HG03025 (cell line): ENCODE measurements at regions not wholly inside any gene's neighbourhood (a gene's known extent, or its start where the extent isn't known, plus 50 kb on each side); places are given as distances from the start of the nearest gene placed in this dataset.

Experiments
- ATAC-seq: cut with Tn5 transposase; IDR thresholded peaks from one replicate; pipeline ENCODE4 v1.9.1; 2021; ENCODE audit warnings: mild to moderate bottlenecking, moderate library complexity; ENCODE audit not compliant: unreplicated experiment, low FRiP score

- no peak for ATAC-seq
Observed at GRCh38 chr6:131382631-131383030, 190.4 kb upstream of the ARG1 start.

GRCh38 chr6:131383421-131384411 is 189.3 kb upstream of the ARG1 start:
- ATAC-seq, result no peak

- no peak for ATAC-seq
Observed at GRCh38 chr6:131387562-131388447, 185.2 kb upstream of the ARG1 start.

- no peak for ATAC-seq
Observed at GRCh38 chr6:131390322-131390721, 182.7 kb upstream of the ARG1 start.

GRCh38 chr6:131391116-131391515 is 181.9 kb upstream of the ARG1 start:
- ATAC-seq, result no peak

GRCh38 chr6:131393433-131393832 is 179.6 kb upstream of the ARG1 start:
- ATAC-seq, result no peak

GRCh38 chr6:131394768-131395432 is 178.1 kb upstream of the ARG1 start:
- no peak for ATAC-seq

- ATAC-seq, result no peak
Observed at GRCh38 chr6:131398176-131398575, 174.8 kb upstream of the ARG1 start.

GRCh38 chr6:131399433-131399832 is 173.6 kb upstream of the ARG1 start:
- no peak for ATAC-seq

GRCh38 chr6:131400054-131400778 is 172.8 kb upstream of the ARG1 start:
- ATAC-seq, result no peak

- no peak for ATAC-seq
Observed at GRCh38 chr6:131400779-131401496, 172.1 kb upstream of the ARG1 start.

GRCh38 chr6:131408811-131409210 is 164.2 kb upstream of the ARG1 start:
- no peak for ATAC-seq

- no peak for ATAC-seq
Observed at GRCh38 chr6:131410785-131411184, 162.2 kb upstream of the ARG1 start.

GRCh38 chr6:131412960-131413830 is 159.8 kb upstream of the ARG1 start:
- ATAC-seq, result no peak

GRCh38 chr6:131413831-131414191 is 159.2 kb upstream of the ARG1 start:
- ATAC-seq, result no peak

- ATAC-seq, result no peak
Observed at GRCh38 chr6:131414956-131415355, 158.1 kb upstream of the ARG1 start.

GRCh38 chr6:131418441-131418840 is 154.6 kb upstream of the ARG1 start:
- ATAC-seq, result no peak

- no peak for ATAC-seq
Observed at GRCh38 chr6:131419702-131420101, 153.3 kb upstream of the ARG1 start.

GRCh38 chr6:131424016-131424415 is 149.0 kb upstream of the ARG1 start:
- no peak for ATAC-seq
